GM21717 (cell line): ENCODE measurements at regions not wholly inside any gene's neighbourhood (a gene's known extent, or its start where the extent isn't known, plus 50 kb on each side); places are given as distances from the start of the nearest gene placed in this dataset.
A peak's percentile ranks its signal among the peaks of the same experiment; 100 is the strongest.

Experiments
- ATAC-seq: cut with Tn5 transposase; IDR thresholded peaks from one replicate; pipeline ENCODE4 v1.9.1; 2021; ENCODE audit warnings: mild to moderate bottlenecking, moderate library complexity; ENCODE audit not compliant: unreplicated experiment

DNA sequence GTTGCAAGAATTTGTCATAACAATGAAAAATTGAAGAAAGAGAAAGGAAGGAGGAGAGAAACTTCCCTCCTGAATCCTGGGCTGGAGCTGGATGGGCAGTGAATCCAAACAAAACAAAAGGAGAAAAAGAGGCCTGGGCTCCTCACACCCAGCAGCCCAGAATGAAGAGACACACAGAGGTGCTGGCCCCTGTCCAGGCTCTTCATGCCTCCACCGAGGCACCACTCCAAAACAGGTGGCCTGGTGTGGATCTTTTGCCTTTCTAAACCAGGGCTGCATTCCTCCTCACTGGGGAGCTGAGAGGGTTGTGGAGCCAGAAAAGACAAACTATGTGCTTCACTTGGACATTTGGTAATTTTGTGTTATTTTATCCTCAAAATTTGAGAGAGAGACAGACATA, 76.0 kb downstream of the FAM124B start:
- ATAC-seq = no peak

DNA sequence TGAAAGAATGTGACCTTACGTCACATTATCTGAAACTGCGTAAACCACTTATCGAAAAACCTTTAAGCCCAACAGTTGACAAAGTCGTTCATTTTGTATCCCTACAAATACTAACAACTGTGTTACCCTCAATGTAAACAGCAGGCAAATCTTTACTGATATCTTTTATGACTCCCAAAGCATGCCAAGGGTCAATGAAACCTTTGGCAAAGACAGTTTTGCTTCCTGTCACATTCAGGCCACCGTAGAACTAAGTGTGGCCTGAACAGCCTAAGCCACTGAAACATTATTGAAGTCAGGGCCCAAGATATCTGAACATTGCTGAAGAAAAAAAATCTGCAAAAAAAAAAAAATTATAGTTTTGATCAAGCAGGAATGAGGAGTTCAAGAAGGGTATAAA, 77.3 kb downstream of the FAM124B start:
- ATAC-seq = no peak

DNA sequence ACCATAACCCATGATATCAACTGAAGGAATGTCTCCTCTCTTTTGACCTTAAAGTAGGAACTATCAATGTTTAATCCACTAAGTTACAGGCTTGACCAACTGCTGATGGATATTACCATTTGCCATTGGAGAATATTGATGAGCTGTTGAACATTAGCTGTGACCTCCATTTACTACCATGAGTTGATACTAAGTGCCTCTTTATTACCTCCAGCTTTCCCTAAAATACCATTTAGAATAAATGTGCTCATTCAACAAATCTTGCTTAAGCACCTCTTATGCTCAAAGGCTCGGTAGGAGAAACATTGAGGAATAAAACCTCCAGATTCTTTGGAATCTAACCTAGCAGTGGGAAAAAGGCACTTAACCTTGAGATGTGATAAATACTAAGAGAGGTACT, 81.2 kb downstream of the FAM124B start:
- ATAC-seq = no peak

DNA sequence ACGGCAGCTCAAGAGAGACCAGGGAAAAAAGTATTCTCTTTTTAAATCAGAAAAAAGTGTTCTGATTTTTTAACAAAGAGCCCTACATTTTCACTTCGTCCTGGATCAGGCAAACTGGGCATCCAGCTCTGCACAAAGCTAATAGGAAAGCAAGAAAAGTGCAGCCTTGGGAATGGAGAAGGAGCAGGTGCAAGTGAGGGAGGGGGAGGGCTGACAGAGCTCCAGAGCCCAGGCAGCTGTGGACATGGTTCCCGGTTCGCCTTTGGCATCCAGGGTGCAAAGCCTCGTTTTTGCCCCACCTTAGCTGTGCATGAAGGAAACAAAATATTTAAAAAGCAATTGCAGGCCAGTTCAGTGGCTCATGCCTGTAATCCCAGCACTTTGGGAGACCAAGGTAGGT, 82.2 kb downstream of the FAM124B start:
- no peak for ATAC-seq

DNA sequence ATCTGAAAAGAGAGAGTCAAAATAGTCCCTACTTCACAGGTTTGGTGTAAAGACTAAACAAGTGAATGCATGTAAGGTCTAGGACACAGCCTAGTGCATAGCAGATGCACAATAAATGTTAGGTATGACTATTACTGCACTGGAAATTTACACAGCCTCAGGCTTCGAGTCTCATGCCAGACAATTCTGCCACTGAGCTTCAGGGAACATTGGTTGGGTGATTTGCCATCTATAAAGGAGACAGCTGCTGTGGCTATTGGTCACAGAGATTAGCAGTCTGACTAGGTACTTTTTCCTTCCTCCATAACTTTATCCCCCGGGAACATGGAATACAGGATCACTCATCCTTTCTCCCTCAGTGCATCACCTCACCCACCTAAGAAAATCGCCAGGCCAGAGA, 89.2 kb downstream of the FAM124B start:
- ATAC-seq = no peak

DNA sequence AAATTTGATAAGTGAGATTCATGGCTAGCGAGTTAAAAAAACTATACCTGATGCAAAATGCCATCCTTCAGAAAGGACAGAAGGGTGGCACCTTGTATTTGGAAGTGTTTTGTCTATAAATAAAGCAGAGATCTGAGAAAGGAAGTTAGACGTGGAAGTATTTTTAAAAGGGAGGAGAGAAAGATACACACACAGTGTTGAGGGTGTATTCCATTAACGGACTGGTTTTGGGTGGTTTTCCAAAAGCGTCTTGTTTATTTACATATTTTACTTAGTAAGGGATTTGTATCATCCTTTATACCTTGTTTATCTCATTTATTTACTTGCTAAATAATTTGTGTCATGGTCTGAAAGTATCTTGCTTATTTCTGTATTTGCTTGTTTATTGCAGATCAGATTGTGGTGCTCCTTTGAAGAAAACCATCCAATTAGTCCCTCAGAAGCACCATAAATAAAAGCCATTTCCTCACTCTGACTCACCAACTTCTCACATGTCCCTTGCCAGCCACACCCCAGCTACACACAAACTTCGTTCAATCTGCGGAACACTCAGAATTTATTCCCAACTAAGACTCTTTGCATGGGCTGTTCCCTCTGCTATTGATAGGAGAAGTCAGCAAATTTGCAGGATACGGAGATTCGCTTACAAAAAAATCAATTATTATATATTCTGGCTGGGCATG, 90.8 kb downstream of the FAM124B start:
- ATAC-seq = no peak

DNA sequence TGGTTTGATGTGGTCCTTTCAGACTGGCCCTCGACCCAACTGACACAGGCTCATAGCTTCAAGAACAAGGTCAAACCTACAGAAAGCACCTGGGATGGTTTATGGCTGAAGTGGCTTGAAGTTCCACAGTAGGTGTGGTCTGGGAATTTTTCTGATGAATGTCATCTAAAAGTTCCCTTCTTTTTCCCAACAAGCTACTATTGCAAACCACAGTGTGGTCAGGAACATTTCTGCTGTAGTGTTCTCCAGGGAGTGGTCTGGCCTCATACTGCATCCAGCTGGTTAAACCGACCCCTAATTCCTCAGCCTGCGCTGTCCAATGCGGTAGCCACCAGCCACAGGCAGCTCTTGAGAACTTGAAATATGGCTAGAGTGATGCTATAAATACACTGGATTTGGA, 92.7 kb downstream of the FAM124B start:
- ATAC-seq = no peak

DNA sequence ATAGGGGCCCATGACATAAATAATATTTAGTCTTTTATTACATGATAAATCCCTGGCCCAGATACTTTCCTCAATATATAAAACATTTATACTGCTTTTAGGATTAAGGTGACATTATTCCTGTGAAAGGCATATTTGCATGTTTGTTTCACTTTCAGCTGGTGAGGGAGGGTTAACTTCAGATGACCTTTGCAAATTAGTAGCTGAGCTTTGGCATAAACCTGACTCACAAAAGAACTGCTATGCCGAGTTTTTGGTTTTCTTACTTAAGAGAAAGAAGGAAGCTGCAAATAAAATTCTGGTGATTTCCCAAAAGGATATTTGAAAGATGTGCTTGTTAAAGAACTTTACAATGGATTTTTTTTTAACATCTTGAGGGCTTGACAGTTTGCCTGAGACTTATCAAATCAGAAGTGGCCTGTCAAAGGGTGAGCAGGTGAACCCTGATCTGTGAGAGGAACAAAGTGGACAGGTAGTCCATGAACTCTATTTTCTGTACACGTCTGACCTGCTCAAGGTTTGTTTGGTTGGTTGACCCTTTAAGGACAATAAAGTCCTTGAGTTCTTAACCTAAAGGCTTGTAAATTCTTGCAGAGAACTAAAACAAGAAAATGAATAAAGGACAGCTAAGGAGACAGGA, 93.5 kb downstream of the FAM124B start:
- ATAC-seq = peak; percentile 98

DNA sequence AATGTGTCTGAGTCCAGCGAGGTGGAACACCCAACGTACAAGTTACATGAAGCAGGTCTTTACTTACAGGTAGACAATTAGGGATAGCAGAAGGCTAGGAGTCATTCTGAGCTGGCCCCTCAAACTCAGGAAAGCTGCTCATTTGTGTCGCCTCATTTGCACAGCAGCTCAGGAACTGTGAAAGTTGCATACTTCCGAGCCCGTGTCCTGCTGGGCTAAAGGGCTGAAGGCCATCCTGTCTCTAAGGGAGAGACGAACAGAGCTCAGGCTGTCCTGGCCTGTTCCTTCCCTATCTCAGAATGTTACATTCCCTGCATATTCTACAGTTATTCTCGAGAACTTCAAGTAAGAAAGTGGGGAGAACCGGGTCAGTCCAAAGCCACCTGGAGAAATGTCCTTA, 99.0 kb downstream of the FAM124B start:
- no peak for ATAC-seq

DNA sequence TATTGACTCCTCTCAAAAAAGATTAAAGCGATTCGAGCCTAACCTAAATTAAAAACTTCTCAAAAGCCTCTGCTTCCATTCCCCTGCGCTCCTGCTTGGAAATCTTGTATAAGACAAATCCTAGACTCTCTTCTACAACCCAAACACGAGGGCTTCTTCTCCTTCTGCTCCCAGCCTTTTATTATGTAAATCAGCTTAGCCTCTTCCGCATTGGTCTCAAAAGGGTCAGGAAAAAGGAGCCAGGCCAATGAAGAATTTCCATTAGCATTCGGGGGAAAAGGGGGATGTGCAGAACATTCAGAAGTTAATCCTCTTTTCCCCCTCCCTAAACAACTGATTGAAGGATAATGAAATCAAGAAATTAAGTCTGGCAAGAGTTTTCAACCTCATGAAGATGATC, 107.9 kb downstream of the FAM124B start:
- no peak for ATAC-seq

DNA sequence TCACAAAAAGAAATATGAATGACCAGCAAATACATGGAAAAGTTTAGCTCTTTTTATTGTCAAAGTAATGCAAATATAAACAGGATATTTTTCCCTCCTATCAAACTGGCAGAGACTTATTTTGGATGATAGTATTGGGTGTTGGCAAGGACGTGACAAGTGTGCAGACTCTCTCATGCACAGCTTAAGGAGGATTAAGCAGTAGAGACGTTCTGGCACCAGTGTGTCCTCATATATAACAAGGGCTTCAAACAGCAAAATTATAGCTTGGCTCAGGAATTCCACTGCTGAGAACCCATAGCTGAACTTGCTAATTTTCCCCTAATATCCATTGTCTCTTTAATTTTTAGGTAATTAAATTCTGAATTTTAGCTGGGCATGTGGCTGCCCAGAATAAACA, 114.4 kb downstream of the FAM124B start:
- no peak for ATAC-seq

DNA sequence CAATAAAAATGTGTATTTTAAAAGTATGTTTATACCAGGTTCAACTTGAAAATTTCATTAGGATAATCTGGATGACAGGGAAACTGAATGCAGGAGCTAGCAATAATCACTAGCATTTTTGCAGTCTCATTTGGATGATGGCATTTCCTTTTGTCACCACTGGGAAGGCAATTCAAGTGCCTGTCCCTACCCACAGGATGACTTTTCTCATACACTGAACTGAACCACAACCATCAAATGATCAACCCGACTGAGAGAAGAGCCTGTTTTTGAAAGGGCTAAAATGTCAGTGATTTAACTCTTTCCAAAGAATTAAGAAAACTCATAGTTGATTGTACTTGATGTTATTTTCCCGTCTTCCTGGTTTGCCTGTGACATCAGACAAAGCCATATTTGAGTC, 115.0 kb downstream of the FAM124B start:
- ATAC-seq = no peak

DNA sequence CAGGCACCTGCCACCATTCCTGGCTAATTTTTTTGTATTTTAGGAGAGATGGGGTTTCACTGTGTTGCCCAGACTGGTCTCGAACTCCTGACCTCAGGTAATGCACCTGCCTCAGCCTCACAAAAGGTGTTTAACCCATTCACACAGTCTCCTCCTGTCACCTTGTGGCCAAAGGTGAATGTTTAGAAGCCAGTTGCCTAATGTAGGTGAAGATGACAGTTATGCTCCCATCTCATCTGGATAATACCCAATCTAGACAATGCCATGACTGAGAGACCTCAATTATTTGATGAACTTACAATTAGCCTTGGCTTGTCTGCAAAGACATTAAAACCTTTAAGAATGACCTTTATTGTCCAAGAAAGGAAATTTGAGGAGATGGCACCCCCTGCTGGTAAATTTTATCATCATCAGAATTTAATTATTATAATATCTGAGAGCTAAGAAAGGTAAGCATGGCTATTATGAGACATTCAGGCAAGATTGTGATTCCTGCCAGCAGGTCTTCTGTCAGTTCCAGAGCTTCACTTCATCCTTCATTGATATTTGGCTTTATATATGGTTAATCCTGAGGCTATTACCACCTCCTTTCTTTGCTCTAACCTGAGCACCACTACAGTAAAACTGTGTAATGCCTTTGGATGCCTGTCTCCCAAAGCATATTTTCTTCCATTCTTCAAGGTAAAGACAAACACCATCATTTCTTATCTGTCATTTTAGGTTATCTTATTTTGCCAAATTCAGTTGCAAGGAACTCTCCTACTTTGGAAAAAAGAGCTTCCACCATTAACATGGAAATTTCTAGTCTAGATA, 117.6 kb downstream of the FAM124B start:
- no peak for ATAC-seq

DNA sequence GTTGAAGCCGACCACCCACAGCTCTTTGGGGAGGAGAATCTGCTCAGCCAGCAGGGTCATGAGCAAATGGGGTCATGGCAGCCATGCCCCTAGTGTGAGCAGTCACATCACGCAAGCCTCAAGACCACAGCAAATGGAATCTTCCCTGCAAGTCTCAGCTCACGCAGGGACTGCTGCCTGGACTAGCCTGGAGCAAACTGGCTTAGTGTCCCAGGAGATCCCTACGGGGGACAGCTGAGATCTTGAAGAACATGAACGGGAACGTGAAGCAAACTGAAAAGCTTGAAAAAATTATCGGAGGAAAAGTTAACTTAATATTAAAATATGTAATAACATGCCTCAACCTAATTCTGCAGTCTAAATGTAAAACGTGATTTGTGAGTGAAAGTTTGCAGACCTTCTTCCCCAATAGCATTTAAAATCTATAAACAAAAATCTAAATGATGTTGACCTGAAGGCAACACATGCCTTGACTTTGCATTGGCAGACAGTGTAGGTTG, 118.4 kb downstream of the FAM124B start:
- no peak for ATAC-seq

DNA sequence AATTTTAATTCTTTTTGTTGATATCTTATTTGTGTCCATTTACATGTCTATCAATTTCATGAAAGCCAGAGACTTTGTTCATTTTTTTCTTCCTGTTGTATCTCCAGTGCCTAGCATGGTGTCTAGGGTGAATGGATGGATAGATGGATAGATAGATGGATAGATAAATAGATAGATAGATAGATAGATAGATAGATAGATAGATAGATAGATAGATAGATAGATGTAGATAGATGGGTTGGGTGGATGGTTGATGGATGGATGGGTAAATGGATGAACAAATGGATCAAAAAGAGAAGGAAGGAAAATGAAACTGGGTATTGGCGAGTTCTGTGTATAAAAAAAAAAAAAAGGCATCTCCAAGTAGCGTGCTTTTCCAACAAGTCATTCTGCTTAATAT, 120.5 kb downstream of the FAM124B start:
- ATAC-seq = no peak

DNA sequence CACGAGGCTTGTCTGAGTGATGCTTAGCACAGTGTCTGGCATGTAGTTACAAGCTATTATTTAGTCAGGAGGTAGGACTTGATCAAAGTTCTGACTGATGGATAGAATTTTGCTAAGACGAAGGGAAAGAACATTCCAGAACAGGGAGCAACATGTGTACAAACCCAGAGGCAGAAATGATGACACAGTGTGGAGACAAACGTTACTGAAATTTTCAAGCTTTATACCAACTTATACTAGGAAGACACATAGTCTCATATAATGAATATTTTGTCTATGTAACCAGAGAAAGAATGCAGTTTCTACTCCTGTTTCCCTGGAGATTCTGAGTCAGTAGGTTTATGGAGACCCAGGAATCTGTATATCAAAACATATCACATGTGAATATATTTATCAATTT, 123.4 kb downstream of the FAM124B start:
- ATAC-seq = no peak

DNA sequence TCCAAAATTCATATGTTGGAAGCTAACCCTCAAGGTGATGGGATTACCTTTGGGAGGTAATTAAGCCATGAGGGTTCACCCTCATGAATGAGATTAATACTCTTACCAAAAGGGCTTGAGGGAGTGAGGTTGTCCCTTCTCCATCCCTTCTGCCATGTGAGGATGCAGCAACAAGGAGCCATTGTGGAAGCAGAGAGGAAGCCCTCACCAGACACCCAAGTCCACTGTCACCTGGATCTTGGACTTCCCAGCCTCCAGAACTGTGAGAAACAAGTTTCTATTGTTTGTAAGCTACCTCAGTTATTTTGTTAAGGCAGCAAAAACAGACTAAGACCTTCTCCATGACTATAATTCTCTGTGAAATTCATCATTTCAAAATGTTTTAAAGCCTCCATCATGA, 125.7 kb downstream of the FAM124B start:
- no peak for ATAC-seq

DNA sequence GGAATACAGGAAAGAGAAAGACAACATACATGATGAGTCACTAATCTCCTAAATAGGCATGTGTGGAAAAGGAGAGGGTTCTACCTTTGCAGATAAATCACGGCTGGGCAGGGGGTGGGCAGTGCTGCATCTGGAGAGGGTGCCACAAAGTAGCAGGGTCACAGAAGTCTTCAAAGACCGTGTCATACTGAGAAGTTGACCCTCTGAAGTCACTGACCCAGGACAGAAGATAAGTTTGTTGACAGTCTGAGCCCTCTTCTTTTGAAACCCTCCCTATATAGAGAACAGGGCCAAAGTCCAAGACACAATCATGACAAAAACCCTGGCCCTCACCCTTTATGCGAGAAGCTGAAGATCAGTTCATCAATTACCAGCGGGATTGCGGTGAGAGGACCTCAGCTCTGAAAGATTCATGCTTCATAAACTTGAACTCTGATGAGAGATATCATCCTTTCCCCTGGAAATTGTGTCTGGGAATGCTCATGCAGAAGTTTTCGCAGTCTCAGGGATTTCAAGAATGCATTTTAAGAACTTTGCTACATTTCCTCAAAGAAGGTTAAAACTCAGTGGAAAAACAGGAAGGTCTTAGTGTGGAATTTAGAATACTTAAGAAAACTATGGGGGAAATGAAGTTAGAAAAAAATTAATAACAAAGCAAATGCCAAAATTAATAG, 129.5 kb downstream of the FAM124B start:
- no peak for ATAC-seq

DNA sequence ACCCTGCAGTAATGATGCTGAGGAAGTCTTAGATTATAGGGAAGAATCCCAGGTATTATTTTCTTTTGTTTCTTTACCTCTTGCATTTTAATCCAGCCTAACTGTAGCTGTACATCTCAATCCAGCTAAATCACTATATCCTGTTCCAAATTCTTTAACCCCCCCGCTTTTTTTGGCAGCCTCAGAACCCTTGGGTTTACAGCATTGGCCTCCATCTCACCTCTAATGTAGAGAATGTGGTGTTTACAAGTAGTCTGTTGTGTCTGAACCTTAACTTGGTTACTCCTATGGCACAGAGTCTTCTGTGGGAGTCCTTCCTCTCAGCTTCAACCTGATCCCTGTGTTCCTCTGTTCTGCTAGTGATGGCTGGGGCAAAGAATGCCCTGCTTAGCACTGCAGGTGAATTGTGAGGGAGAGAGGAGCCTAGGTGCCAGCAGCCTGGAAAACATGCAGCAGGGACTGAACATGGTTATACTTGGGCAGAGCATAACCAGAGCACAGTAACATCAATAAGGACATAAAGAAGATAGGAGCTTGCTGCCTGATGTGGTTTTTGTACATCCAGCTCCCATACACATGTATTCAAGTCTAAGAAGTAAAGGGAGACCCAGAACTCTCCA, 130.2 kb downstream of the FAM124B start:
- ATAC-seq = no peak

DNA sequence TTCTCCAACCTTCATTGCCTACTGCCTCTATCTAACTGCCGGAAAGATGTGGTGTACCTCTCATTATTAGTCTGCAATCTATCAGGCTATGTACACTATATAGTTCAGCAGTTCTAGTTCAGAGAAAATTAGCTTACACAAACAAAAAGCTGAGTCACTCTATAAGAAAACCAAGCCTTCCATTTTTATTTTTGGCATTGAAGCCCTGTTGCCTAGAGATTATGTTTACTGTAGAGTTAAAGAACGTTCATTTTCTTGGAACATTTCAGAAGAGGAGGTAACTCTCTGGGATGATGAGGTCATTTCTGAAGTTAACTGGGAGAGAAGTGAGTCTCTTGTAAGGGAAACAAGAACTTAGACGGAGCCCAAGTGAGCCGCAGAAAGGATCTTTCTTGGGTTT, 133.5 kb downstream of the FAM124B start:
- no peak for ATAC-seq

DNA sequence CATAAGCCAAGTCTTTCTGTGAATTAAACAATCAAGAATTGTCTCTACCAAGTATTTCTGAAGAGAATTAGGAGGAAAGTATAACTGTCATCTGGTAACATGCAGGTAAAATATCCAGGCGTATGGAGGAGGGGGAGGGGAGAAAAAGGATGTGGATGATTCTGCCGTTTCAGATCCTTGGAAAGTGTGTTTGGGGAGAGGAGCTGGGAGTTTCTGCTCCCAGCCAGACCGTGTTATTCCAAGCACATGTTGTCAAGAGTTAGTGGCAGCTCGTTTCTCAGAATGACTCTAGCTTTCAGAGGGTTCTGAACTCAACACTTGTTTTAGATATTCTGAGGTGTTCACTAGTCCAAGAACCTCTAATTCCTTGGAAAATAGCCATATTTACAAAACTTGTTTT, 137.6 kb downstream of the FAM124B start:
- no peak for ATAC-seq
